Thoracic aorta (tissue), 2 donors: ENCODE measurements at regions not wholly inside any gene's neighbourhood (a gene's known extent, or its start where the extent isn't known, plus 50 kb on each side); places are given as distances from the start of the nearest gene placed in this dataset.

Source experiments
- ATAC-seq: fragments of 150-250 bp; one replicate; pipeline ENCODE4 v1.8.0; 2017; ENCODE audit warnings: low read depth; ENCODE audit not compliant: insufficient number of reproducible peaks, low FRiP score
- DNase-seq: peaks from one replicate; pipeline ENCODE4 v3.0.0-alpha.2; 2020; ENCODE audit warnings: low spot score
- H3K27ac ChIP-seq, 2 donors: fragments of 200-600 bp; sonication (generic); 1 replicate in 1 of 2; 2 replicates in 1 of 2; pipeline ENCODE4 v1.5.1; 2016; ENCODE audit warnings: mild to moderate bottlenecking in 2 of 2, moderate library complexity in 2 of 2
- H3K27me3 ChIP-seq: fragments of 200-600 bp; sonication (generic); replicated peaks from 2 replicates; pipeline ENCODE4 v1.6.0; 2016; ENCODE audit warnings: mild to moderate bottlenecking; ENCODE audit not compliant: insufficient read depth
- H3K36me3 ChIP-seq: fragments of 200-600 bp; sonication (generic); one replicate; pipeline ENCODE4 v1.5.1; 2016
- H3K4me1 ChIP-seq, 2 donors: fragments of 200-600 bp; sonication (generic); 1 replicate in 1 of 2; 2 replicates in 1 of 2; pipeline versions ENCODE4 v1.5.1 to v1.6.0; 2016; ENCODE audit warnings: low read depth in 2 of 2, mild to moderate bottlenecking in 1 of 2; ENCODE audit not compliant: control insufficient read depth in 1 of 2
- H3K4me3 ChIP-seq: fragments of 200-600 bp; sonication (generic); 2 replicates; pipeline ENCODE4 v1.5.1; 2016; ENCODE audit warnings: mild to moderate bottlenecking
- H3K9me3 ChIP-seq: fragments of 200-600 bp; sonication (generic); 2 replicates; pipeline ENCODE4 v1.5.1; 2016
- CTCF ChIP-seq: fragments of 200-600 bp; sonication (generic); IDR thresholded peaks from one replicate; pipeline ENCODE4 v1.5.1; 2019; ENCODE audit warnings: antibody characterized with exemption

- Histone ChIP-seq H3K36me3 (no peaks in the 10 kb centered on the region), H3K4me1 (no peaks in the 10 kb centered on the region), H3K4me3 (no peak overlapping the region), H3K27me3 (no peaks in the 10 kb centered on the region), H3K9me3 (no peaks in the 10 kb centered on the region), H3K27ac (no peak overlapping the region)
- DNase-seq (no peak), ATAC-seq (no peak)
- TF ChIP-seq CTCF, result no peak
These were observed 146.8 kb upstream of the TSHZ3 start for GRCh38 chr19:31496076-31496475.

GRCh38 chr19:31497709-31498108, 148.5 kb upstream of the TSHZ3 start:
- Histone ChIP-seq H3K27ac (no peak overlapping the region), H3K9me3 (no peaks in the 10 kb centered on the region), H3K4me1 (no peaks in the 10 kb centered on the region), H3K4me3 (no peak overlapping the region), H3K27me3 (no peaks in the 10 kb centered on the region), H3K36me3 (no peaks in the 10 kb centered on the region)
- no peak for DNase-seq
- TF ChIP-seq CTCF, result no peak
- ATAC-seq, result no peak

- DNase-seq (no peak), ATAC-seq (no peak)
- Histone ChIP-seq H3K36me3 (no peaks in the 10 kb centered on the region), H3K4me3 (no peak overlapping the region), H3K27ac (no peak overlapping the region), H3K4me1 (no peaks in the 10 kb centered on the region), H3K9me3 (no peaks in the 10 kb centered on the region), H3K27me3 (no peaks in the 10 kb centered on the region)
- TF ChIP-seq CTCF, result no peak
These were observed 149.5 kb upstream of the TSHZ3 start for GRCh38 chr19:31498781-31499180.

GRCh38 chr19:31499281-31500196, 150.3 kb upstream of the TSHZ3 start:
- Histone ChIP-seq H3K9me3 (no peaks in the 10 kb centered on the region), H3K4me1 (no peaks in the 10 kb centered on the region), H3K4me3 (no peak overlapping the region), H3K27me3 (no peaks in the 10 kb centered on the region), H3K27ac (no peak overlapping the region), H3K36me3 (no peaks in the 10 kb centered on the region)
- ATAC-seq (no peak), DNase-seq (no peak)
- no peak for TF ChIP-seq CTCF

DNA sequence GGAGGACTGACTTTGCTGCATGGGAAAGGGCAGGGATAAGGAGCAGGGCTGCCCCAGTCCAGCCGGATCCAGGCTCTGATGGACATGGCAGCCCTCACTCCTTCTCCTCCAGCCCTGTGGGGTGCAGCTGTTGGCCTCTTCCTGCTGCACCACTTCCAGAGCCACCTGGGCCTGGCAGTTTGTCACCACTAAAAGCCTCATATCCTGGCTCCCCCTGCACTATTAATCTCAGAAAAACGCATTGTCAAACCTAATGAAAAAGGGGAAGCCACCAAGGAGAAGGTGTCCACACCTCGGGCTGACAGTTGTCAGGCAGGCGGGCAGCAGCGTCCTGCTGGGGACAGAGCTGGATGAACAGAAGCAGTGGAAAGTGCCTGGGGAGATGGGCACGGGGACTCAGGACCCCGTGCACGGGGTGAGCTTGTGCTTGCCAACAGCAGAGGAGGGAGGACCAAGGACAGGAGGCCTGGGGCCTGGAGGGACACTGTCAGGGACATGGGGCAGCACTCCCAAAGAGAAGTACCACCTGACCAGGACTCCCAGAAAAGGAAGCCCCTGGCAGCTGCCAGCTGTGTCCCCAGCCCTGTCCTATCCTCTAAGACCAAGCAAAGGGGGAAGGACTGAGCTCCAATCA, 151.1 kb upstream of the TSHZ3 start:
- Histone ChIP-seq H3K4me3 (no peak overlapping the region), H3K4me1 (no peaks in the 10 kb centered on the region), H3K27ac (no peak overlapping the region), H3K36me3 (no peaks in the 10 kb centered on the region), H3K27me3 (no peaks in the 10 kb centered on the region), H3K9me3 (no peaks in the 10 kb centered on the region)
- no peak for TF ChIP-seq CTCF
- DNase-seq, result no peak
- ATAC-seq, result no peak
